Activated CD8-positive, alpha-beta memory T cell treated with anti-CD3 and anti-CD28 coated beads, Interleukin-2, amount 10 ng/mL, durations not matched to agents 7 days and 5 days (primary cell): ENCODE measurements at regions not wholly inside any gene's neighbourhood (a gene's known extent, or its start where the extent isn't known, plus 50 kb on each side); places are given as distances from the start of the nearest gene placed in this dataset.
A peak's percentile ranks its signal among the peaks of the same experiment; 100 is the strongest.

Source experiments
- ATAC-seq: fragments of 150-1000 bp; cut with Tn5 transposase; one replicate; pipeline ENCODE4 v1.10.0; 2021; ENCODE audit warnings: moderate library complexity
- CTCF ChIA-PET: fragments of 350-600 bp; sonication (Branson Sonifier 250); formaldehyde crosslinking; loops from one replicate; lab custom pipeline; 2021; ENCODE audit warnings: antibody characterized with exemption; lab: Charles Lee
- DNase-seq: peaks from one replicate; pipeline ENCODE4 v3.0.0-alpha.2; 2020
- H3K27ac Mint-ChIP-seq: one replicate; pipeline ENCODE4 v1.8.0; 2021; ENCODE audit warnings: mild to moderate bottlenecking, mixed read lengths
- H3K27me3 Mint-ChIP-seq: one replicate; pipeline ENCODE4 v1.8.0; 2021; ENCODE audit warnings: mixed read lengths
- H3K36me3 Mint-ChIP-seq: one replicate; pipeline ENCODE4 v1.8.0; 2021; ENCODE audit warnings: mild to moderate bottlenecking, mixed read lengths
- H3K4me1 Mint-ChIP-seq: one replicate; pipeline ENCODE4 v1.8.0; 2021; ENCODE audit warnings: mixed read lengths
- H3K4me3 Mint-ChIP-seq: one replicate; pipeline ENCODE4 v1.8.0; 2021; ENCODE audit warnings: mild to moderate bottlenecking, moderate library complexity, mixed read lengths
- H3K9me3 Mint-ChIP-seq: one replicate; pipeline ENCODE4 v1.8.0; 2022; ENCODE audit warnings: low read depth, mixed read lengths

DNA sequence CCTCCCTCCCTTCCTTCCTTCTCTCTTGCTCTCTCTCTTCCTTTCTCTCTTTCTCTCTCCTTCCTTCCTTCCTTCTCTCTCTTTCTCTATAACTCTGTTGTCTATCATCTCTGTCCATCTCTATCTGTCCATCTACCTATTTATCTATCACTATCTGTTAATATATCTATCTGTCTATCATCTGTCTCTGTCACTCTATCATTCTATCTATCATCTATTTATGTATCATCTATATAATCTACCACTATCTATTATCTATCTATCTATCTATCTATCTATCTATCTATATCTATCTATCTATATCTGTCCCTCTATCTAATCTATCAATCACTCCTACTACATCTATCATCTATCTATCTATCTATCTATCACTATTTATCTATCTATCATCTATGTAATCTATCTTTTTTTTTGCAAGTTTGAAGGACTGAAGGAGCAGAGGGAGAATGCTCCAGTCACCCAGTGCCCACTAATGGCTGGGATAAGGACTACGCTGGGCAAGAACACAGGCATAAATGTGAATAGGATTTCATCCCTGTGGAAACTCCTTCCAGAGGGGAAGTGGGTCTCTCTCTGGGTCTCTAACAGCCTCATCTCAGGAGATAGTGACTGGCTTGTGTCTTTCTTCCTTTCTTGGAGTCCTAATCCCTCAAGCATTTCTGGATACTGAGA is 427.0 kb downstream of the LPIN1 start:
- no peak overlapping the region for H3K4me3 Mint-ChIP-seq
- ATAC-seq (no peak), DNase-seq (no peak)
- no peak overlapping the region for H3K27ac Mint-ChIP-seq
- CTCF ChIA-PET: no interaction called here
- H3K9me3 Mint-ChIP-seq: no peaks in the 10 kb centered on the region
- no peaks in the 10 kb centered on the region for H3K27me3 Mint-ChIP-seq
- no peaks in the 10 kb centered on the region for H3K36me3 Mint-ChIP-seq
- H3K4me1 Mint-ChIP-seq: peaks cover 16% of the 10 kb centered on the region

DNA sequence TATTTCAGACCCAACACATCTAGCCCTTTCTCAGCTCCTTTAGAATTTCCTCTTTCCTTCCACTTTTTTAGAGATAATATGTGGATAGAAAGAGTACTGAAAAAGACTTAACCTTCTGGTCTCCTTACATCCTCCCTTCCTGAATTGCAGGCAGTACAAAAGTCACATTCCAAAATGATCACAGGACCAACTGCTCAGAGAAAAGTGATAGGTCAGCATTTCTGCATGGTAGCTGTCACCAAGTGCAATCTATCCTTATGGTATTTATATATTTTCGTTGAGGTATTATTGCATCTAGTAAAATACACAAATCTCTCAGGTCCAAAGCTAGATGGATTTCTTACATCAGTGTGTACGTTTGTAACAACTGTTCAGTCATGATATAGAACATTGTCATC is 427.5 kb downstream of the LPIN1 start:
- DNase-seq (no peak), ATAC-seq (no peak)
- H3K4me3 Mint-ChIP-seq: no peak overlapping the region
- H3K27me3 Mint-ChIP-seq: no peaks in the 10 kb centered on the region
- H3K27ac Mint-ChIP-seq: no peak overlapping the region
- H3K36me3 Mint-ChIP-seq: no peaks in the 10 kb centered on the region
- H3K4me1 Mint-ChIP-seq: peaks cover 16% of the 10 kb centered on the region
- H3K9me3 Mint-ChIP-seq: no peaks in the 10 kb centered on the region
- CTCF ChIA-PET: no interaction called here

GRCh38 chr2:12175323-12175722 is 428.9 kb downstream of the LPIN1 start:
- ATAC-seq (no peak), DNase-seq (no peak)
- Mint-ChIP-seq H3K4me3 (no peak overlapping the region), H3K27ac (no peak overlapping the region), H3K9me3 (no peaks in the 10 kb centered on the region), H3K27me3 (no peaks in the 10 kb centered on the region), H3K4me1 (peaks cover 16% of the 10 kb centered on the region), H3K36me3 (no peaks in the 10 kb centered on the region)
- CTCF ChIA-PET: no interaction called here

- CTCF ChIA-PET: interaction anchor here (1.0 to 1.1 kb wide), 2 partner anchors 10 to 11 kb away, joined by 3 read pairs; no protein-coding TSS in a partner anchor
- no peaks in the 10 kb centered on the region for H3K36me3 Mint-ChIP-seq
- H3K4me1 Mint-ChIP-seq: peaks cover 16% of the 10 kb centered on the region
- no peak overlapping the region for H3K4me3 Mint-ChIP-seq
- no peak for DNase-seq
- ATAC-seq: peak; percentile 49
- no peaks in the 10 kb centered on the region for H3K27me3 Mint-ChIP-seq
- no peaks in the 10 kb centered on the region for H3K9me3 Mint-ChIP-seq
- H3K27ac Mint-ChIP-seq: no peak overlapping the region
Measured at GRCh38 chr2:12176623-12177454, 430.4 kb downstream of the LPIN1 start.

- Mint-ChIP-seq H3K27me3 (no peaks in the 10 kb centered on the region), H3K27ac (no peak overlapping the region), H3K4me1 (peaks cover 16% of the 10 kb centered on the region), H3K36me3 (no peaks in the 10 kb centered on the region), H3K4me3 (no peak overlapping the region), H3K9me3 (no peaks in the 10 kb centered on the region)
- DNase-seq (no peak), ATAC-seq (peak; percentile 30)
- CTCF ChIA-PET: interaction anchor here (0.5 to 1.0 kb wide), 2 partner anchors 10 to 323 kb away, joined by 3 read pairs; no protein-coding TSS in a partner anchor
Measured at GRCh38 chr2:12177455-12178288, 431.2 kb downstream of the LPIN1 start.

DNA sequence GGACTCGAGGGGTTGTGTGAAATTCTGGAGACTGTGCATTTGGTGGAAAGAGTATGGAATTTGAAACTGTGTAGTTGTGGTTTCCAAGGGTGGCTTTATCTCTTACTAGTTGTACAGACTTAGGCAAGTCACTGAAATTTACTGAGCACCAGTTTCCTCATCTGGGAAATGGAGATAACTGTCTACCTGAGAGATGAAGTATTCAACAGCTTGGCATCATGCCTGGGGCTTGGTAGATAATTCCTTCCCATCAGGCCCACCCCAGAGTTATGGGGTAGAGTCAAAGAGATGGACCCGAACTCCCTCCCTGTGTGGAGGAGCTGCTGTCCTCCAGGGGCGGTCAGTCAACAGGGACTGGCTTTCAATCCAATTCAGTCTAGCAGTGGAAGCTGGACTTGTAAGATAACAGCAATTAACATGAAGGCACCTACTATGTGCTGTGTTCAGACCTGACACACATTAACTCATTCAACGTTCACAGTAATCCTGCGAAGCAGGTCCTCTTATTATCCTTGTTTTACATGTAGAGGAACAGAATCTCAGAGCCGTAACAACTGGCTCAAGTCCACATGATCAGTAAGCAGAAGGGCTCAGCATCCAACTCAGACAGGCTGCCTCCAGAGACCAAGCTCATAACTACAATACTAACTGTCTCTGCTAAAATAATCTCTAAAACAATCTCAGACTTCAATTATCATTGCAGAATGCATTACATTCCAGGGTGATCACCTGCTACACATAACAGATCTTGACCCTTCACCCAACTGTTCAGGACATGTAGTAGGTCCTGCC is 432.1 kb downstream of the LPIN1 start:
- peaks cover 16% of the 10 kb centered on the region for H3K4me1 Mint-ChIP-seq
- H3K9me3 Mint-ChIP-seq: no peaks in the 10 kb centered on the region
- H3K4me3 Mint-ChIP-seq: no peak overlapping the region
- no peaks in the 10 kb centered on the region for H3K36me3 Mint-ChIP-seq
- ATAC-seq (no peak), DNase-seq (no peak)
- peaks cover 3% of the 10 kb centered on the region for H3K27me3 Mint-ChIP-seq
- CTCF ChIA-PET: interaction anchor here (0.5 to 1.0 kb wide), 2 partner anchors 9 to 322 kb away, joined by 3 read pairs; no protein-coding TSS in a partner anchor
- H3K27ac Mint-ChIP-seq: no peak overlapping the region

GRCh38 chr2:12180031-12180430 is 433.6 kb downstream of the LPIN1 start:
- ATAC-seq (no peak), DNase-seq (no peak)
- no peaks in the 10 kb centered on the region for H3K9me3 Mint-ChIP-seq
- H3K4me3 Mint-ChIP-seq: no peak overlapping the region
- peaks cover 16% of the 10 kb centered on the region for H3K4me1 Mint-ChIP-seq
- CTCF ChIA-PET: no interaction called here
- no peak overlapping the region for H3K27ac Mint-ChIP-seq
- H3K36me3 Mint-ChIP-seq: no peaks in the 10 kb centered on the region
- peaks cover 3% of the 10 kb centered on the region for H3K27me3 Mint-ChIP-seq

- Mint-ChIP-seq H3K27me3 (peaks cover 3% of the 10 kb centered on the region), H3K4me1 (peaks cover 1% of the 10 kb centered on the region), H3K9me3 (no peaks in the 10 kb centered on the region), H3K4me3 (no peak overlapping the region), H3K36me3 (peaks cover 2% of the 10 kb centered on the region), H3K27ac (no peak overlapping the region)
- ATAC-seq (no peak), DNase-seq (no peak)
- CTCF ChIA-PET: no interaction called here
Measured at GRCh38 chr2:12183032-12183645, 436.7 kb downstream of the LPIN1 start.

- H3K27me3 Mint-ChIP-seq: peaks cover 6% of the 10 kb centered on the region
- no peaks in the 10 kb centered on the region for H3K9me3 Mint-ChIP-seq
- DNase-seq (no peak), ATAC-seq (no peak)
- no peak overlapping the region for H3K4me3 Mint-ChIP-seq
- H3K36me3 Mint-ChIP-seq: peaks cover 5% of the 10 kb centered on the region
- H3K27ac Mint-ChIP-seq: no peak overlapping the region
- CTCF ChIA-PET: no interaction called here
- H3K4me1 Mint-ChIP-seq: peaks cover 10% of the 10 kb centered on the region
Measured at GRCh38 chr2:12192762-12193161, 446.3 kb downstream of the LPIN1 start.

GRCh38 chr2:12194968-12195367 is 448.5 kb downstream of the LPIN1 start:
- no peak overlapping the region for H3K27ac Mint-ChIP-seq
- no peaks in the 10 kb centered on the region for H3K9me3 Mint-ChIP-seq
- peaks cover 10% of the 10 kb centered on the region for H3K4me1 Mint-ChIP-seq
- DNase-seq (no peak), ATAC-seq (no peak)
- CTCF ChIA-PET: no interaction called here
- no peak overlapping the region for H3K4me3 Mint-ChIP-seq
- peaks cover 3% of the 10 kb centered on the region for H3K27me3 Mint-ChIP-seq
- H3K36me3 Mint-ChIP-seq: peaks cover 5% of the 10 kb centered on the region

- no peak for DNase-seq
- Mint-ChIP-seq H3K36me3 (peaks cover 5% of the 10 kb centered on the region), H3K4me3 (no peak overlapping the region), H3K27ac (no peak overlapping the region), H3K4me1 (peaks cover 10% of the 10 kb centered on the region), H3K9me3 (no peaks in the 10 kb centered on the region), H3K27me3 (peaks cover 3% of the 10 kb centered on the region)
- CTCF ChIA-PET: no interaction called here
- no peak for ATAC-seq
Measured at GRCh38 chr2:12196495-12196894, 450.1 kb downstream of the LPIN1 start.

GRCh38 chr2:12197133-12197532 is 450.7 kb downstream of the LPIN1 start:
- no peak overlapping the region for H3K4me3 Mint-ChIP-seq
- H3K36me3 Mint-ChIP-seq: peaks cover 5% of the 10 kb centered on the region
- peaks cover 10% of the 10 kb centered on the region for H3K4me1 Mint-ChIP-seq
- DNase-seq: no peak
- H3K9me3 Mint-ChIP-seq: no peaks in the 10 kb centered on the region
- no peak for ATAC-seq
- H3K27ac Mint-ChIP-seq: no peak overlapping the region
- H3K27me3 Mint-ChIP-seq: peaks cover 3% of the 10 kb centered on the region
- CTCF ChIA-PET: no interaction called here
